ENCODE measurements at regions not wholly inside any gene's neighbourhood (a gene's known extent, or its start where the extent isn't known, plus 50 kb on each side); places are given as distances from the start of the nearest gene placed in this dataset.

DNA sequence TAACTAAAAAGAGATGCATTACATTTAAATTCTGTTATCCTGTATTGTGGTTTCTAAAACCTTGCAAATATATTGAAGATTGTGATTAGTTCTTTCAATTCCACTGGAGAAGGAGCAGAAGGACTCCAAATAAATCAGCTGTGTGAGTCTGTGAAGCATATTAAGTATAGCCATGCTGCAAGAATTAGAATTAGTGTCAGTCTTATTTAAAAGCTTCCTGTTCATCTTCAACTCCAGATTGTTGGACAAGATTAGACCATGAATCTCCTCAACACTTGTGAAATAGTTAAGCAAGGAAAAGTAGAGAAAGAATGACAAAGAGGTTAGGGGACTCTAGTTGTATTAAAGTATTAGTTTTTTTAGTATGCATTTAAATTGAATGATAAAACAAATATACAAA, 92.5 kb upstream of the LRP1B start:
- peaks cover 6% of the 10 kb centered on the region for H3K9me3 ChIP-seq (replicated peaks)
- intact Hi-C loops (cut with micrococcal nuclease) = no loop called here
- TF ChIP-seq CTCF (IDR thresholded peaks at IDR 0.05; ENCODE audit: borderline replicate concordance) = no peak
- DNase-seq = no peak
- no peak overlapping the region for H3K27ac ChIP-seq (replicated peaks)
- no peak overlapping the region for H3K4me3 ChIP-seq
- no peaks in the 10 kb centered on the region for H3K4me1 ChIP-seq
- H3K36me3 ChIP-seq = no peaks in the 10 kb centered on the region
- no peaks in the 10 kb centered on the region for H3K27me3 ChIP-seq (ENCODE audit: low read depth)

DNA sequence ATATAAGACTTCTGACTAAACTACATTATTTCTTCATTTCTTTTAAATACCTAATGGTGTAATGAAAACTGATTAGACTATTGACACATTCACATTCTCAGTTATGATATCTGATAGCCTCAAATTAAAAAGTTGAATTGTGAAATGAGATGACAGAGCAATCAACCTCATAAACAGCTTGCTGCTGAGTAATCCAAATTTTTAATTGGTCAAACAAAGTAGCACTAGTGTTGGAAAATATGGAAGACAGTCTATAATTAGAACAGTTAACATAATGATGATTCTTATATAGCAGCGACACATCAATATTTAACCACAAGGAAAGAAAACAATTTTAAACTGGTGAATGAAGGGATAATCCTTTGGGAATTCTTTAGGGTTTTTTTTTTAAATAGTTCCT, 91.9 kb upstream of the LRP1B start:
- intact Hi-C loops (cut with micrococcal nuclease) = no loop called here
- no peaks in the 10 kb centered on the region for H3K36me3 ChIP-seq
- no peak overlapping the region for H3K27ac ChIP-seq (replicated peaks)
- H3K4me3 ChIP-seq = no peak overlapping the region
- TF ChIP-seq CTCF (IDR thresholded peaks at IDR 0.05; ENCODE audit: borderline replicate concordance) = no peak
- DNase-seq = no peak
- H3K9me3 ChIP-seq (replicated peaks) = peaks cover 6% of the 10 kb centered on the region
- no peaks in the 10 kb centered on the region for H3K27me3 ChIP-seq (ENCODE audit: low read depth)
- no peaks in the 10 kb centered on the region for H3K4me1 ChIP-seq

GRCh38 chr2:142220901-142221300, 90.1 kb upstream of the LRP1B start:
- Histone ChIP-seq H3K36me3 (no peaks in the 10 kb centered on the region), H3K27me3 (ENCODE audit: low read depth) (no peaks in the 10 kb centered on the region), H3K9me3 (replicated peaks) (peaks cover under 1% of the 10 kb centered on the region), H3K27ac (replicated peaks) (no peak overlapping the region), H3K4me1 (no peaks in the 10 kb centered on the region), H3K4me3 (no peak overlapping the region)
- TF ChIP-seq CTCF (IDR thresholded peaks at IDR 0.05; ENCODE audit: borderline replicate concordance) = no peak
- no peak for DNase-seq
- intact Hi-C loops (cut with micrococcal nuclease) = no loop called here

GRCh38 chr2:142220239-142220638, 89.4 kb upstream of the LRP1B start:
- no peak for TF ChIP-seq CTCF (IDR thresholded peaks at IDR 0.05; ENCODE audit: borderline replicate concordance)
- no peak for DNase-seq
- Histone ChIP-seq H3K27ac (replicated peaks) (no peak overlapping the region), H3K4me3 (no peak overlapping the region), H3K4me1 (no peaks in the 10 kb centered on the region), H3K27me3 (ENCODE audit: low read depth) (no peaks in the 10 kb centered on the region), H3K36me3 (no peaks in the 10 kb centered on the region), H3K9me3 (replicated peaks) (no peaks in the 10 kb centered on the region)
- intact Hi-C loops (cut with micrococcal nuclease) = no loop called here

- no peak for TF ChIP-seq CTCF (IDR thresholded peaks at IDR 0.05; ENCODE audit: borderline replicate concordance)
- no peak for DNase-seq
- Histone ChIP-seq H3K4me1 (no peaks in the 10 kb centered on the region), H3K27me3 (ENCODE audit: low read depth) (no peaks in the 10 kb centered on the region), H3K36me3 (no peaks in the 10 kb centered on the region), H3K4me3 (no peak overlapping the region), H3K27ac (replicated peaks) (no peak overlapping the region), H3K9me3 (replicated peaks) (no peaks in the 10 kb centered on the region)
- intact Hi-C loops (cut with micrococcal nuclease) = no loop called here
Observed at GRCh38 chr2:142218471-142218870, 87.7 kb upstream of the LRP1B start.

DNA sequence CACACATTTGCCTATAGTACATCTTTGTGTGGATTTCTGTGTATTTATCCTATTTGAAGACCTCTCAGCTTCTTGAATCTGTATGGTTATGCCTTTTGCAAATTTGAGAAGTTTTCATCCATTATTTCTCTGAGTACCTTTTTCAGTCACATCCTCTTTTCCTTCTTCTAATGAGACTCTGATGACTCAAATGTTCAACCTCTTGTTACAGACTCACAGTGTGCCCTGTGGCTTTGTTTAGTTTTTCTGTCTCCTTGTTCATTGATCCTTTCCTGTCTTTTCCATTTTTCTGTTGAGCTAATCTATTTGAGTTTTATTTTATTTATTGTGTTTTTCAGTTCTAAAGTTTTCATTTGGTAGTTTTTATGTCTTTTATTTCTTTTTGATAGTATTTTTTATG, 87.0 kb upstream of the LRP1B start:
- intact Hi-C loops (cut with micrococcal nuclease) = no loop called here
- Histone ChIP-seq H3K4me1 (no peaks in the 10 kb centered on the region), H3K27ac (replicated peaks) (no peak overlapping the region), H3K9me3 (replicated peaks) (no peaks in the 10 kb centered on the region), H3K4me3 (no peak overlapping the region), H3K36me3 (no peaks in the 10 kb centered on the region), H3K27me3 (ENCODE audit: low read depth) (no peaks in the 10 kb centered on the region)
- DNase-seq = no peak
- no peak for TF ChIP-seq CTCF (IDR thresholded peaks at IDR 0.05; ENCODE audit: borderline replicate concordance)

All from left ventricle myocardium inferior (tissue), 1 donor.